ENCODE measurements at regions not wholly inside any gene's neighbourhood (a gene's known extent, or its start where the extent isn't known, plus 50 kb on each side); places are given as distances from the start of the nearest gene placed in this dataset.

DNA sequence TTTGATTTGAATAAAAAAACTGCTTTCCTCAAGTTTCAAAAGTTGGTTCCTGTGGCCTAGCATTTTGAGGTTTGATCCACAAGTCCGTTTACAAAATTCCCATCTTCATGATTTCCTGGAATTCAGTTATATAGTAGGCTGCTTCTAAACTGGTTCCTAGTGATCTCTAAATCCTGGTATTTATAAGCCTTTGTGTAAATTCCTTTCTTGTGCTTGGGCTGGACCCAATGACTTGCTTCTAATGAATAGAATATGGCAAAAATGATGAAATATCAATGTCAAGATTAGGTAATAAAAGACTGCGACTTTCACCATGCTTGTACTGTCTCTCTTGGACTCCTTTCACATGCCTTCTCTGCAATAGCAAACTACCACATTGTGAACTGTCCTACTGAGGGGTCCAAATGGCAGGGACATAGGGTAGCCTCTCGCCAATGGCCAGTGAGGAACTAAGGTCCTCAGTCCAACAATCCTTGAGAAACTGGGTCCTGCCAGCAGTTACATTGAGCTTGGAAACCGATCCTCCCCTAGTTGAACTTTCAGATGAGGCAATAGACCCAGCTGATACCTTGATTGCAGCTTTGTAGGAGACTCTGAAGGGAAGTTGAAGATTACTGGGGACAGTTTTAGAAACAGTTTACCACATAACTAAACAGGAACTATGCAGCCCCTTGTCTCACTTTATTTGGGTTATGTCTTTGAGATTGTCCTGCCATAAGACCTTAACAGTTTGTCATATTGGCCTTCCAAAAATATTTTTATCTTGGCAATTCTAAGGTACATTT, 303.9 kb upstream of the TBC1D5 start:
- Histone ChIP-seq H3K14ac (ENCODE audit: insufficient read length) (no peak overlapping the region), H3K56ac (replicated peaks; ENCODE audit: insufficient read length, low read depth, low read length) (no peak overlapping the region), H3K79me1 (ENCODE audit: low read depth, low read length) (no peaks in the 10 kb centered on the region), H4K20me1 (replicated peaks in 1 of 2; ENCODE audit: control insufficient read depth in 1 of 2, insufficient read depth in 2 of 2, low read length in 2 of 2) (no peaks in the 10 kb centered on the region), H2BK15ac (ENCODE audit: low read length) (no peak overlapping the region), H2BK12ac (ENCODE audit: low read depth, low read length) (no peak overlapping the region), H3K4me3 (ENCODE audit: extremely low read depth in 1 of 4, insufficient read depth in 2 of 4, low read depth in 3 of 4, low read length in 4 of 4) (no peak overlapping the region), H2BK5ac (ENCODE audit: low read depth, low read length) (no peak overlapping the region), H4K91ac (replicated peaks; ENCODE audit: insufficient read length, low read length) (no peak overlapping the region), H3K23ac (ENCODE audit: insufficient read length) (no peak overlapping the region), H3K4me2 (ENCODE audit: insufficient read depth in 1 of 2, low read depth in 2 of 2, low read length in 2 of 2) (no peak overlapping the region), H3K4me1 (replicated peaks in 1 of 4; ENCODE audit: control insufficient read depth in 3 of 4, insufficient read depth in 4 of 4, low read length in 3 of 4) (no peaks in the 10 kb centered on the region; a peak in 1 of 7 replicates), H3K27ac (ENCODE audit: low read depth, low read length) (no peak overlapping the region), H3K9me3 (ENCODE audit: insufficient read depth in 2 of 2, low read depth in 1 of 2, low read length in 1 of 2) (no peaks in the 10 kb centered on the region), H3K23me2 (ENCODE audit: low read depth, low read length) (no peaks in the 10 kb centered on the region), H2BK20ac (ENCODE audit: low read length) (no peak overlapping the region), H3K79me2 (ENCODE audit: control insufficient read depth in 1 of 2, insufficient read depth in 2 of 2, low read length in 2 of 2) (no peaks in the 10 kb centered on the region), H4K8ac (ENCODE audit: extremely low read depth, insufficient read depth, low read length) (no peak overlapping the region), H2AK5ac (ENCODE audit: low read depth, low read length) (no peak overlapping the region), H3K18ac (ENCODE audit: extremely low read depth, low read length) (no peak overlapping the region), H3K9ac (replicated peaks in 1 of 4; ENCODE audit: extremely low read depth in 1 of 4, low read depth in 3 of 4, low read length in 3 of 4) (no peak overlapping the region), H2BK120ac (replicated peaks; ENCODE audit: low read depth, low read length) (no peak overlapping the region), H3K36me3 (ENCODE audit: control insufficient read depth in 2 of 4, insufficient read depth in 4 of 4, low read length in 3 of 4) (no peaks in the 10 kb centered on the region), H4K5ac (ENCODE audit: insufficient read length, low read depth, low read length) (no peak overlapping the region), H2AFZ (ENCODE audit: low read length) (no peak overlapping the region), H3K4ac (replicated peaks; ENCODE audit: insufficient read length, low read depth, low read length) (no peak overlapping the region), H3K27me3 (replicated peaks in 1 of 4; ENCODE audit: control insufficient read depth in 3 of 4, extremely low read depth in 1 of 4, insufficient read depth in 3 of 4, low read length in 3 of 4) (no peaks in the 10 kb centered on the region)
- no peak for DNase-seq (ENCODE audit: low read depth in 1 of 2, low spot score in 2 of 2)
- CTCF ChIA-PET (ENCODE audit: partially characterized antibody), result interaction anchor here (1.2 to 1.7 kb wide), 2 partner anchors 9 to 249 kb away, joined by 4 read pairs; no protein-coding TSS in a partner anchor
- POLR2A ChIA-PET (ENCODE audit: partially characterized antibody), result no interaction called here
- WGBS, 2 experiments (ENCODE audit: extremely low coverage in 1 of 2, insufficient coverage in 1 of 2, insufficient read length in 1 of 2, insufficient replicate concordance in 2 of 2, low coverage in 1 of 2, low lambda C conversion rate in 2 of 2, missing lambda C conversion rate in 1 of 2), result 89% methylated on average over 4 of the region's 4 CpGs; no CpG with 5 or more reads in 1 of the 2 experiments
- TF ChIP-seq EGR1 (IDR thresholded peaks at IDR 0.05; ENCODE audit: borderline replicate concordance, low read depth, low read length) (no peak), CTBP2 (IDR thresholded peaks at IDR 0.05; ENCODE audit: borderline replicate concordance, insufficient read depth, insufficient read length, low read length) (no peak)
- no peak for FAIRE-seq

All from H1 (cell line).